PC-3 (cell line): ENCODE measurements at regions not wholly inside any gene's neighbourhood (a gene's known extent, or its start where the extent isn't known, plus 50 kb on each side); places are given as distances from the start of the nearest gene placed in this dataset.

ENCODE experiments used
- EZH2 ChIP-seq: fragments of 300-600 bp; sonication (generic); IDR thresholded peaks from one replicate; pipeline ENCODE4 v1.6.1; 2017; ENCODE audit warnings: antibody characterized with exemption, mild to moderate bottlenecking, low read length; ENCODE audit not compliant: unreplicated experiment
- TF ChIP-seq, protein P1 (sequence below): fragments of 300-600 bp; sonication (generic); conservative IDR thresholded peaks from 2 replicates; pipeline ENCODE4 v1.5.1; 2017; ENCODE audit warnings: antibody characterized with exemption, low read depth, mild to moderate bottlenecking, low read length

DNA sequence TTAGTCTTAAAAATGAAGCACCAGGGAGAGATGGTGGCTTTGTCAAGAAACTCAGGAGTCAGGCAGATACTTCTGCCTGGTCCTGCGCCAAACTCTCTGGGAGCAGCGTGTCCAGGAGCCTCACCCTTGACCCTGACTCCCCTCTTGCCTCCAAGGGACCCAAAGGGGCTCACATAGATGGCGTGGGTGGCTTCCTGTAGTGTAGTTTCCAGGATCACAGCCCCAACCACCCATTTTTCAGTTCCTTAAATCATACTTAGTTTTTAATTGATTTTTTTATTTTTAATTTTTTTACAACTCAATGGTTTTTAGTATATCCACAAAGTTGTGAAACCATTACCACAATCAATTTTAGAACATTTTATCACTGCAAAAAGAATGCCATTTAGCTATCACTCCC is 107.7 kb upstream of the IGSF21 start:
- TF ChIP-seq, protein P1, sequence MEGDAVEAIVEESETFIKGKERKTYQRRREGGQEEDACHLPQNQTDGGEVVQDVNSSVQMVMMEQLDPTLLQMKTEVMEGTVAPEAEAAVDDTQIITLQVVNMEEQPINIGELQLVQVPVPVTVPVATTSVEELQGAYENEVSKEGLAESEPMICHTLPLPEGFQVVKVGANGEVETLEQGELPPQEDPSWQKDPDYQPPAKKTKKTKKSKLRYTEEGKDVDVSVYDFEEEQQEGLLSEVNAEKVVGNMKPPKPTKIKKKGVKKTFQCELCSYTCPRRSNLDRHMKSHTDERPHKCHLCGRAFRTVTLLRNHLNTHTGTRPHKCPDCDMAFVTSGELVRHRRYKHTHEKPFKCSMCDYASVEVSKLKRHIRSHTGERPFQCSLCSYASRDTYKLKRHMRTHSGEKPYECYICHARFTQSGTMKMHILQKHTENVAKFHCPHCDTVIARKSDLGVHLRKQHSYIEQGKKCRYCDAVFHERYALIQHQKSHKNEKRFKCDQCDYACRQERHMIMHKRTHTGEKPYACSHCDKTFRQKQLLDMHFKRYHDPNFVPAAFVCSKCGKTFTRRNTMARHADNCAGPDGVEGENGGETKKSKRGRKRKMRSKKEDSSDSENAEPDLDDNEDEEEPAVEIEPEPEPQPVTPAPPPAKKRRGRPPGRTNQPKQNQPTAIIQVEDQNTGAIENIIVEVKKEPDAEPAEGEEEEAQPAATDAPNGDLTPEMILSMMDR = no peak
- no peak for TF ChIP-seq EZH2
